GM12878 (cell line): ENCODE measurements at regions not wholly inside any gene's neighbourhood (a gene's known extent, or its start where the extent isn't known, plus 50 kb on each side); places are given as distances from the start of the nearest gene placed in this dataset.

Source experiments
- ATAC-seq: fragments of 200-7000 bp; cut with Tn5 transposase; 3 replicates; pipeline ENCODE4 v1.9.1; 2020; ENCODE audit warnings: mild to moderate bottlenecking, moderate library complexity
- BruUV-seq: library from RNA; stranded (reverse); fragments of 400-500 nt; replicated peaks from 2 replicates; lab custom pipeline; 2021; lab: Mats Ljungman, UMichigan
- CTCF ChIA-PET: fragments of 300-600 bp; sonication (Branson Sonifier 250); formaldehyde crosslinking; extraction: SDS; loops from one replicate; lab custom pipeline; 2021; ENCODE audit warnings: inconsistent platforms; lab: Yijun Ruan, JAX
- POLR2A ChIA-PET: fragments of 350-600 bp; formaldehyde crosslinking; extraction: SDS; loops from one replicate; lab custom pipeline; 2021; ENCODE audit warnings: inconsistent platforms; lab: Charles Lee
- RAD21 ChIA-PET: fragments of 300-600 bp; sonication (Branson Sonifier 250); formaldehyde crosslinking; loops from one replicate; lab custom pipeline; 2023; ENCODE audit warnings: antibody characterized with exemption; ENCODE audit not compliant: unreplicated experiment; lab: Charles Lee
- SMC1A ChIA-PET: fragments of 300-600 bp; sonication (Branson Sonifier 250); formaldehyde crosslinking; loops from one replicate; lab custom pipeline; 2023; ENCODE audit not compliant: unreplicated experiment, uncharacterized antibody; lab: Charles Lee
- DNase-seq: peaks from one replicate; pipeline ENCODE4 v3.0.0-alpha.2; 2011; ENCODE audit warnings: low read depth, low spot score
- FAIRE-seq: peaks from 3 replicates; lab custom pipeline; 2011; peaks lifted over from hg19 to GRCh38; lab: Jason Lieb, UNC
- H2AFZ ChIP-seq: 2 replicates; pipeline ENCODE4 v1.6.0; 2011; ENCODE audit warnings: low read depth, low read length, control low read depth; ENCODE audit not compliant: control insufficient read depth
- H3K27ac ChIP-seq: 2 replicates; pipeline ENCODE4 v1.5.1; 2011; ENCODE audit warnings: control low read depth; ENCODE audit not compliant: control insufficient read depth, insufficient read depth
- H3K27me3 ChIP-seq, 2 experiments: replicated peaks in 1 of 2; 2 replicates each; pipeline versions ENCODE4 v1.6.0 to v1.6.1; 2011; ENCODE audit warnings: low read length in 1 of 2; ENCODE audit not compliant: control insufficient read depth in 2 of 2, insufficient read depth in 2 of 2
- H3K36me3 ChIP-seq, 2 experiments: 2 replicates each; pipeline ENCODE4 v1.5.1; 2011; ENCODE audit warnings: low read length in 1 of 2; ENCODE audit not compliant: control insufficient read depth in 2 of 2, insufficient read depth in 2 of 2
- H3K4me1 ChIP-seq: 2 replicates; pipeline ENCODE4 v1.6.1; 2011; ENCODE audit warnings: mild to moderate bottlenecking, low read length, moderate library complexity, mixed read lengths; ENCODE audit not compliant: control insufficient read depth, insufficient read depth
- H3K4me2 ChIP-seq: 2 replicates; pipeline ENCODE4 v1.6.0; 2011; ENCODE audit warnings: control low read depth; ENCODE audit not compliant: control insufficient read depth, insufficient read depth
- H3K4me3 ChIP-seq: fragments of 200-600 bp; sonication (generic); 2 replicates; pipeline ENCODE4 v1.5.1; 2016
- H3K79me2 ChIP-seq: 2 replicates; pipeline ENCODE4 v1.6.0; 2011; ENCODE audit warnings: low read length; ENCODE audit not compliant: control insufficient read depth, insufficient read depth
- H3K9ac ChIP-seq: 2 replicates; pipeline ENCODE4 v1.8.0; 2011; ENCODE audit warnings: low read length, control low read depth, mixed read lengths; ENCODE audit not compliant: control insufficient read depth, insufficient read depth
- H3K9me3 ChIP-seq: replicated peaks from 3 replicates; pipeline ENCODE4 v1.5.1; 2011; ENCODE audit warnings: mild to moderate bottlenecking, low read length; ENCODE audit not compliant: control insufficient read depth, insufficient read depth
- H4K20me1 ChIP-seq: 2 replicates; pipeline ENCODE4 v1.6.0; 2011; ENCODE audit not compliant: control insufficient read depth, insufficient read depth
- CBX5 ChIP-seq: sonication (generic); IDR thresholded peaks from 2 replicates; pipeline ENCODE4 v1.6.1; 2016; ENCODE audit warnings: low read depth, moderate library complexity, mild to moderate bottlenecking, inconsistent platforms
- CUX1 ChIP-seq: IDR thresholded peaks from 2 replicates; pipeline ENCODE4 v1.6.1; 2012; ENCODE audit warnings: improper control_type of control experiment, low read depth, low read length; ENCODE audit not compliant: insufficient replicate concordance
- EED ChIP-seq: sonication (generic); IDR thresholded peaks from 2 replicates; pipeline ENCODE4 v1.6.1; 2016; ENCODE audit warnings: antibody characterized with exemption, low read depth
- MYC ChIP-seq: IDR thresholded peaks from 2 replicates; pipeline ENCODE4 v1.6.1; 2011; ENCODE audit warnings: mild to moderate bottlenecking, low read length, moderate library complexity, inconsistent platforms; ENCODE audit not compliant: insufficient read depth, insufficient replicate concordance, insufficient read length, severe bottlenecking
- NBN ChIP-seq: fragments of 450-650 bp; IDR thresholded peaks from 2 replicates; pipeline ENCODE4 v1.6.1; 2016
- NFXL1 ChIP-seq: fragments of 450-650 bp; IDR thresholded peaks from 2 replicates; pipeline ENCODE4 v1.6.1; 2017; ENCODE audit warnings: antibody characterized with exemption, mild to moderate bottlenecking, borderline replicate concordance
- NKRF ChIP-seq: fragments of 450-650 bp; conservative IDR thresholded peaks from 2 replicates; pipeline ENCODE4 v1.6.1; 2017; ENCODE audit warnings: mild to moderate bottlenecking, moderate library complexity
- POU2F2 ChIP-seq: IDR thresholded peaks from 3 replicates; pipeline ENCODE4 v1.6.1; 2011; ENCODE audit warnings: low read depth, mild to moderate bottlenecking, low read length, borderline replicate concordance
- SIX5 ChIP-seq: IDR thresholded peaks from 2 replicates; pipeline ENCODE4 v1.6.1; 2011; ENCODE audit warnings: mild to moderate bottlenecking, low read depth, low read length, moderate library complexity; ENCODE audit not compliant: severe bottlenecking
- TCF12 ChIP-seq: IDR thresholded peaks from 2 replicates; pipeline ENCODE4 v1.6.1; 2011; ENCODE audit warnings: low read depth, mild to moderate bottlenecking, low read length
- ZBTB4 ChIP-seq: fragments of 450-650 bp; formaldehyde crosslinking; IDR thresholded peaks from 2 replicates; pipeline ENCODE4 v1.4.0; 2022; ENCODE audit warnings: mild to moderate bottlenecking, moderate library complexity
- WGBS: methylation state at CpG from one replicate; pipeline ENCODE4 v1.1.6; 2016; ENCODE audit warnings: low lambda C conversion rate; ENCODE audit not compliant: insufficient replicate concordance, insufficient coverage; ENCODE audit errors: missing lambda C conversion rate; 5-methylcytosine and 5-hydroxymethylcytosine counted together
- in situ Hi-C: fragments of 300-500 bp; cut with MboI; formaldehyde crosslinking; loops from 9 replicates; pipeline ENCODE4 v1.14.3; 2018; ENCODE audit warnings: mixed read lengths
- intact Hi-C: fragments of 100-400 bp; cut with micrococcal nuclease; formaldehyde crosslinking; loops from one replicate; pipeline ENCODE4 v1.14.2; 2022; ENCODE audit not compliant: unreplicated experiment

GRCh38 chr1:108027389-108027788, 62.4 kb upstream of the VAV3 start (continued):
- TF ChIP-seq CUX1 (no peak), CBX5 (no peak)

- no TSS peak for BruUV-seq
- intact Hi-C loops (no loop called here), in situ Hi-C loops (no loop called here)
- Histone ChIP-seq H3K27me3 (no peaks in the 10 kb centered on the region), H4K20me1 (no peaks in the 10 kb centered on the region), H3K4me1 (no peaks in the 10 kb centered on the region), H2AFZ (no peak overlapping the region), H3K4me3 (no peak overlapping the region), H3K79me2 (no peaks in the 10 kb centered on the region), H3K9ac (no peak overlapping the region), H3K27ac (no peak overlapping the region), H3K4me2 (no peak overlapping the region), H3K36me3 (no peaks in the 10 kb centered on the region), H3K9me3 (no peaks in the 10 kb centered on the region)
- WGBS = 7% methylated on average over 1 of the region's 1 CpG
- FAIRE-seq (no peak), DNase-seq (no peak), ATAC-seq (no peak)
- ChIA-PET SMC1A (interaction anchor here (1.6 kb wide), 1 partner anchor 8 kb away, joined by 4 read pairs; no protein-coding TSS in a partner anchor), CTCF (no interaction called here), POLR2A (no interaction called here), RAD21 (no interaction called here)
- TF ChIP-seq EED = no peak
- no peak for TF ChIP-seq SIX5
- TF ChIP-seq NBN = no peak
- TF ChIP-seq CBX5 = no peak
- no peak for TF ChIP-seq ZBTB4 (CRISPR knock-in tag)
- no peak for TF ChIP-seq TCF12
- TF ChIP-seq NKRF = no peak
- no peak for TF ChIP-seq POU2F2
- TF ChIP-seq NFXL1 = no peak
- no peak for TF ChIP-seq MYC
Measured at GRCh38 chr1:108017698-108018097, 52.7 kb upstream of the VAV3 start.
